ACC112 (cell line): ENCODE measurements at regions not wholly inside any gene's neighbourhood (a gene's known extent, or its start where the extent isn't known, plus 50 kb on each side); places are given as distances from the start of the nearest gene placed in this dataset.
"Not testable (repeated sequence)": the region's sequence is repeated elsewhere in the genome, so short reads cannot be mapped to it uniquely, and the experiment has no call there.

Experiments
- H2AFZ ChIP-seq: fragments of 200-600 bp; sonication (generic); one replicate; pipeline ENCODE4 v1.6.0; 2017; ENCODE audit warnings: antibody characterized with exemption, low read length; ENCODE audit not compliant: unreplicated experiment
- H3K27ac ChIP-seq: fragments of 200-600 bp; sonication (generic); 2 replicates; pipeline ENCODE4 v1.5.1; 2014; ENCODE audit warnings: low read depth, mild to moderate bottlenecking, antibody characterized with exemption, low read length, moderate library complexity
- H3K27me3 ChIP-seq: fragments of 200-600 bp; sonication (generic); 2 replicates; pipeline ENCODE4 v1.6.1; 2014; ENCODE audit warnings: mild to moderate bottlenecking, antibody characterized with exemption, low read length, moderate library complexity, mixed read lengths; ENCODE audit not compliant: insufficient read depth
- H3K36me3 ChIP-seq: fragments of 200-600 bp; sonication (generic); 2 replicates; pipeline ENCODE4 v1.6.1; 2016; ENCODE audit warnings: mild to moderate bottlenecking, antibody characterized with exemption, low read length, moderate library complexity, mixed read lengths; ENCODE audit not compliant: insufficient read depth
- H3K4me1 ChIP-seq: fragments of 200-600 bp; sonication (generic); one replicate; pipeline ENCODE4 v1.6.1; 2016; ENCODE audit warnings: low read length, mixed read lengths; ENCODE audit not compliant: insufficient read depth, unreplicated experiment, control insufficient read depth
- H3K4me3 ChIP-seq: fragments of 200-600 bp; sonication (generic); 2 replicates; pipeline ENCODE4 v1.5.1; 2014; ENCODE audit warnings: mild to moderate bottlenecking, low read depth, low read length
- H3K79me2 ChIP-seq: fragments of 200-600 bp; sonication (generic); one replicate; pipeline ENCODE4 v1.6.0; 2016; ENCODE audit warnings: low read length; ENCODE audit not compliant: control insufficient read depth, unreplicated experiment, insufficient read depth

DNA sequence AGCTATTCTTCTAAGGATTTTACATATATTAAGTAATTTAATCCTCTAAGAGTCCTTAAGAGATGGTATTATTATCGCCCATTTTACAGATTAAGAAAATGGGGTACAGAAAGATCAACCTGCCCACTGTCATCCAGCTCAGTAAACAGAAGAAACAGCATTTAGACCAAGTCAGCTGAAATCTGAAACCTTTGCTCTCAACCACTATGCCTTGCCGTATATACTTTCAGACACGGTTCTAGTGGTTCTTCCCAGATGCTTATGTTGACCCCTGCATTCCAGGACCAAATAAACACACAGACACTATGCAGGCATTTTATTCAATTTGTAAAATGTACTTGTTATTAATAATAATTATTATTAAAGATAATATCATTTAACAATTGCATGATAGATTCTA lies 854.8 kb downstream of the KCNJ2 start:
- H2AFZ ChIP-seq = no peak overlapping the region
- no peak overlapping the region for H3K27ac ChIP-seq

DNA sequence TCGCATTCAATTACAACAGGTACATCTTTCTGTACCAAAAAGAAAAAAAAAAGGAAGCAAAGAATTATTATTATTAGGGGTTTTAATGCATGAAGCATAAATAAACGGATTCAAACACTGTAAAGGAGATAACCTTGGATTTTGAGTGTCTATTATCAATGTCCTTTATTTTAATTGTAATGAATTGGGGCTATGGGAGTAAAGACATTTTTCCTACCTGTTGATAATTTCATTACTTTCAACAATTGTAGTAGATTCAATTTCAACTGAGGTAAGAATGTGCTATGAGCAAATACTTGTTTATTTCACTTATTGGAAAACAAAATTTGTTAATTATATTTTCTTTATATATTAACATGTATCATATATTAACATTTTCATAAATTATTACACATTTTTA lies 855.6 kb downstream of the KCNJ2 start:
- H2AFZ ChIP-seq = no peak overlapping the region
- no peak overlapping the region for H3K27ac ChIP-seq
- H3K4me1 ChIP-seq = no peaks in the 10 kb centered on the region
- H3K36me3 ChIP-seq = no peaks in the 10 kb centered on the region
- no peaks in the 10 kb centered on the region for H3K79me2 ChIP-seq
- no peaks in the 10 kb centered on the region for H3K27me3 ChIP-seq
- H3K4me3 ChIP-seq = no peak overlapping the region

More for the DNA sequence above, 854.8 kb downstream of the KCNJ2 start:
- H3K36me3 ChIP-seq = no peaks in the 10 kb centered on the region
- no peaks in the 10 kb centered on the region for H3K27me3 ChIP-seq
- no peaks in the 10 kb centered on the region for H3K79me2 ChIP-seq
- no peaks in the 10 kb centered on the region for H3K4me1 ChIP-seq
- no peak overlapping the region for H3K4me3 ChIP-seq

DNA sequence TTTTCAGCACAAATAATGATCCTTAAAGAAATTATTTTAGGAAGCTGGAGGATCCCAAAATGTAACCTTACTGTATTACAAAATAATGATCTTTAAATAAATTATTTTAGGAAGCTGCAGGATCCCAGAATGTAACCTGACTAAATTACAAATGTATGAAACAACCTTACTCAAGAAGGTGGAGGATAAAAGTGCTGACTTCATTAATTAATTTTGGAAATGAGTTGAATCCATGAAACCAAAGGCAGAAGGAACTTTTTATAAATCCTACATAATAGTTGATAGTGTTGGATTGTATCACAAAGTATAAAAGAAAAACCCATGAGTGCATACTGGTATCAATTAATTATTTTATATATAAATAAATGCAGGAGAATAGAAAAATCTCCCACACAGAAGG lies 859.9 kb downstream of the KCNJ2 start:
- no peak overlapping the region for H3K27ac ChIP-seq
- H2AFZ ChIP-seq = no peak overlapping the region
- H3K4me3 ChIP-seq = no peak overlapping the region
- H3K79me2 ChIP-seq = no peaks in the 10 kb centered on the region
- H3K27me3 ChIP-seq = no peaks in the 10 kb centered on the region
- no peaks in the 10 kb centered on the region for H3K4me1 ChIP-seq
- H3K36me3 ChIP-seq = no peaks in the 10 kb centered on the region

DNA sequence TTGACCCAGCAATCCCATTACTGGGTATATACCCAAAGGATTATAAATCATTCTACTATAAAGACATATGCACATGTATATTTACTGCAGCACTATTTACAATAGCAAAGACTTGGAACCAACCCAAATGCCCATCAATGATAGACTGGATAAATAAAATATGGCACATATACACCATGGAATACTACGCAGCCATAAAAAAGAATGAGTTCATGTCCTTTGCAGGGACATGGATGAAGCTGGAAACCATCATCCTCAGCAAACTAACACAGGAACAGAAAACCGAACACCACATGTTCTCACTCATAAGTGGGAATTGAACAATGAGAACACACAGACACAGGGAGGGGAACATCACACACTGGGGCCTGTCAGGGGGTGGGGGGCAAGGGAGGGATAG lies 862.0 kb downstream of the KCNJ2 start:
- H3K79me2 ChIP-seq, H3K36me3 ChIP-seq, H3K4me1 ChIP-seq, H3K4me3 ChIP-seq, H3K27ac ChIP-seq, H2AFZ ChIP-seq, H3K27me3 ChIP-seq: not testable (repeated sequence)

DNA sequence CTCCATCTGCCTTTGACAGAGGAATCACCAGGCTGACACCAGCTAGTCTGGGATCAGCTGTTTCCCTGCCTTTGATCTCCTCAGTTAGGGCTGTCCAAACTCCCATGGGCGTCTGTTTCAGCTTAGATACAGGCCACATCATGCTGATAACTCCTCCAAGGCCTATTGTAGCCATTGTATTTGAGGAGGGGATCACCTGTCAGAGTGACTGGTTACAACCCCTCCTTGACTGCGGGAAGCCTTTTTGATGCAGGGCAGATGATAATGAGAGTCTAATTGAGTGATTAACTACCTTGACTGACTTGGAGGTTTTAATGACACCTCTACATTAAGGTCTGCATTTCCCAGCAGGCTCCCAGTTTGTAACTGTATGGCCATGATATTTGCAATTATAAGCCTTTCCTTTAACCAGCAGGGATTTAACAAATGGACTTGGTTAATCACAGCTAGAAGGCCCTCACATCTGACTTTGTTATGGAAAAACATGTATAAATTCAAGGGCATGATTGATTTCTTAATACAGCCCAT lies 863.5 kb downstream of the KCNJ2 start:
- Histone ChIP-seq H3K27me3 (no peaks in the 10 kb centered on the region), H3K27ac (no peak overlapping the region), H3K79me2 (no peaks in the 10 kb centered on the region), H3K36me3 (no peaks in the 10 kb centered on the region), H3K4me1 (no peaks in the 10 kb centered on the region), H2AFZ (no peak overlapping the region), H3K4me3 (no peak overlapping the region)

DNA sequence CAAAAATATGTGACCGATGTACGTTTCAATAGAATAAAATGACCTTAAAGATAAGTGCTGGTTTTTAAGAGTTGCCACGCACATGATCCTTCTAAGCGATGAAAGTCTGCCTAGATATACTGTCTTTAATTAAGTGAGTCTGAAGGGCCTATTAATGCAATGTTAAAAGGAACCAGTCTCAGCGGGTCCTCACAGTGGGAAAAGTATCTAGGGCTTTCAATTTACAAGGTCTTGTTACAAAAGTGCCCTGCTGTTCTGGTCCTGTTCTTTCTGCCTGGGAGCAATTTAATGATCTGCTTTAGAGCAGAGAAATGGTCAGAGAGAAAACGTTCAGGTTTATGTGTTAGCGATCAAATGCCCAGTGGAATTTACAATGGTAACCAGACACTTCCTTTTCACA lies 864.0 kb downstream of the KCNJ2 start:
- Histone ChIP-seq H2AFZ (no peak overlapping the region), H3K27ac (no peak overlapping the region), H3K79me2 (no peaks in the 10 kb centered on the region), H3K36me3 (no peaks in the 10 kb centered on the region), H3K4me3 (no peak overlapping the region), H3K27me3 (no peaks in the 10 kb centered on the region), H3K4me1 (no peaks in the 10 kb centered on the region)

DNA sequence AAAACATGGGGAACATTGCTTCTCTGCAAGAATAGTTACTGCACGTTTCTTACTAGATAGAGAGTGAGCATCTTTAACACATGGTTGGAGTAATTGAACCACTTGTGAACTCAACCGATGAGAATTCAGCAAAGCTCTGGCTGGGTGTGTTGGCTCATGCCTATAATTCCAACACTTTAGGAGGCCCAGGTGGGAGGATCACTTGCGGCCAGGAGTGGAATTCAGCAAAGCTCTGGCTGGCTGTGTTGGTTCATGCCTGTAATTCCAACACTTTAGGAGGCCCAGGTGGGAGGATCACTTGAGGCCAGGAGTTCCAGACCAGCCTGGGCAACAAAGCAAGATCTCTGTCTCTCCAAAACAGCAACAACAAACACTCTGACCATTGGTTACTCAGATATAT lies 865.9 kb downstream of the KCNJ2 start:
- Histone ChIP-seq H3K36me3 (no peaks in the 10 kb centered on the region), H3K79me2 (no peaks in the 10 kb centered on the region), H3K27me3 (no peaks in the 10 kb centered on the region), H3K4me1 (no peaks in the 10 kb centered on the region), H2AFZ (no peak overlapping the region), H3K27ac (no peak overlapping the region), H3K4me3 (no peak overlapping the region)

DNA sequence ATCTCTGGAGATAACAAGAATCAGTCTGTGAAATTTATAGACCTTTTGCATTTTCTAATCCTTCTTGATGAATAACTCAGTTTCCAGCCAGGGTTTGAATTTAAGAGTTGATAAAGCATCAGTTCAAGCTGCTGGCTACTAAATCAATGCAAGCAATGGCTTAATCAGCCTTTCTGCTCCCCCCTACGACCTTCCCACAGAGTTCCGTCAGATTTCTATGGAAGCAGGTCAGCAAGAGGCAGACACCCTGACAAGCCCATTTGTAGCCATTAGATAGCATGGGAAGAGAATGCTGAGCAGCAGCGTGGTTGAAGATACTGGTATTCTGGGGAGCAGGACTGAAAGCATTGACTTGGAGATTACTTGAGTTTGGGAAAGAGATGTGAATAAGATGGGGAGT lies 868.1 kb downstream of the KCNJ2 start:
- Histone ChIP-seq H3K4me1 (no peaks in the 10 kb centered on the region), H3K36me3 (no peaks in the 10 kb centered on the region), H3K27ac (no peak overlapping the region), H2AFZ (no peak overlapping the region), H3K4me3 (no peak overlapping the region), H3K79me2 (no peaks in the 10 kb centered on the region), H3K27me3 (no peaks in the 10 kb centered on the region)

DNA sequence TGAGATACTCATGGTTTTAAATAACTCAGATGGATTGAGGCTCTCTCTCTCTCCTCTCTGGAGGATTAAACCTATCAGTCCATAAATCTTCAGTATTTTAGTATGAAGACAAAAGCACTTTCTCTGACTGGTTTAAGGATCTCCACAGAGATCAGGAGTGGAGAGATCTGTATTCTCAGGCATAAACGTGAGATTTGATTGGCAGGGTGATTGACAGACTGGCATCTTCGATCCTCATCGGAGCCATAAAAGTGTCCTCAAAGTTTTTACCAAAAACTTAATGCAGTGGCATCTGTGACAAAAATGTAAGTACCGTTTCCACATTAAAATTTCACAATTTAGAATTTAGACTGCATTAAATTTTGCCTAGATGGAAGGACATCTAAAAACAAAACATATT lies 870.1 kb downstream of the KCNJ2 start:
- Histone ChIP-seq H3K27me3 (no peaks in the 10 kb centered on the region), H3K4me3 (no peak overlapping the region), H2AFZ (no peak overlapping the region), H3K27ac (no peak overlapping the region), H3K79me2 (no peaks in the 10 kb centered on the region), H3K4me1 (no peaks in the 10 kb centered on the region), H3K36me3 (no peaks in the 10 kb centered on the region)

DNA sequence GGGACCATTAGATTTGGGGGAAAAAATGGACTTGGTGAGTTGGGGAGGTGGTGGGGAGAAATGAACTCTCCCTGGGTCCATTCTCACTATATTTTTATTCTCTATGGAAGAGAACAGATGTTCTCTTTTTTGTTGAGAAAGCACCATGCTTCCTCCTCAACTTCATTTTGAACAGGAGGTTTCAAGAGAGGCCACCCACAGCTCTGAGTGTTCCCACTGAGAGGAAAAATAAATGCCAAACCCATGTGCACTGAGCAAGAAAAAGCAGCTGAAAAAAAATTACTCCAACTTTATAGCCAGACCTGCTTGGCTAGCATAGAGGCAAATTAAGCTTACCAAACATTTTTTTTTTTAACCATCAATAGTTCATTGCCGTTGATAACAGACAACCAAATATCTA lies 883.6 kb downstream of the KCNJ2 start:
- no peaks in the 10 kb centered on the region for H3K27me3 ChIP-seq
- H3K36me3 ChIP-seq = no peaks in the 10 kb centered on the region
- no peak overlapping the region for H2AFZ ChIP-seq
- no peak overlapping the region for H3K27ac ChIP-seq
- H3K79me2 ChIP-seq = no peaks in the 10 kb centered on the region
- H3K4me3 ChIP-seq = no peak overlapping the region
- no peaks in the 10 kb centered on the region for H3K4me1 ChIP-seq

DNA sequence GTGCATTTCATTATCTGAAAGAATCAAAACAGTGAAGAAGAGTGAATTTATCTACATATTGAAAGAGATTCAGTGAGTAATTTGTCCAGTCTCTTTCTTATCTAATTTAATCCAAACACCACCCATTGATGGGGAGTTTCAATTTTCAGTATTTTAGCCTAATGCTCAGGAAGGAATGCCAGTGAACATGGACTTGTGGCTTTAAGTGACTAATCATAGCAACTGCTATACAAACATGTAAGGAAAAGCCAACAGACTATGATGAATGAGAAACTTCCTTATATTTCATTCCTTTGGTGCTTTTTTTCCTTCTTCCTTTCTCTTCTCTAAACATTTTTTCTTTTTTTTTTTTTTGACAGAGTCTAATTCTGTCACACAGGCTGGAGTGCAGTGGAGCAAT lies 885.8 kb downstream of the KCNJ2 start:
- no peaks in the 10 kb centered on the region for H3K4me1 ChIP-seq
- 0 out of 2 replicates have a peak overlapping the region, but pooled peaks have one; percentile 7 for H3K27ac ChIP-seq
- no peaks in the 10 kb centered on the region for H3K79me2 ChIP-seq
- no peaks in the 10 kb centered on the region for H3K27me3 ChIP-seq
- H3K36me3 ChIP-seq = no peaks in the 10 kb centered on the region
- no peak overlapping the region for H2AFZ ChIP-seq
- no peak overlapping the region for H3K4me3 ChIP-seq
